PC-3 (cell line): ENCODE measurements at regions not wholly inside any gene's neighbourhood (a gene's known extent, or its start where the extent isn't known, plus 50 kb on each side); places are given as distances from the start of the nearest gene placed in this dataset.

Experiments
- ATAC-seq: fragments of 200-7000 bp; cut with Tn5 transposase; 2 replicates; pipeline ENCODE4 v1.9.1; 2020; ENCODE audit warnings: mild to moderate bottlenecking, moderate library complexity
- BruUV-seq: library from RNA; stranded (reverse); fragments of 400-500 nt; replicated peaks from 2 replicates; lab custom pipeline; 2021; lab: Mats Ljungman, UMichigan
- CTCF ChIA-PET: fragments of 300-600 bp; sonication (Branson Sonifier 250); formaldehyde crosslinking; loops from one replicate; lab custom pipeline; 2022; ENCODE audit warnings: antibody characterized with exemption; lab: Charles Lee
- POLR2A ChIA-PET: fragments of 300-600 bp; sonication (Branson Sonifier 250); formaldehyde crosslinking; loops from one replicate; lab custom pipeline; 2022; ENCODE audit warnings: antibody characterized with exemption; ENCODE audit not compliant: unreplicated experiment; lab: Charles Lee
- DNase-seq: peaks from one replicate; pipeline ENCODE4 v3.0.0-alpha.2; 2015
- H2AFZ ChIP-seq: fragments of 300-600 bp; sonication (generic); 2 replicates; pipeline ENCODE4 v1.6.0; 2016; ENCODE audit warnings: antibody characterized with exemption, low read length
- H3F3A ChIP-seq: fragments of 300-600 bp; sonication (generic); one replicate; pipeline ENCODE4 v1.6.0; 2017; ENCODE audit warnings: antibody characterized with exemption, low read length, control low read depth, mild to moderate bottlenecking; ENCODE audit not compliant: unreplicated experiment
- H3K27ac ChIP-seq: fragments of 300-600 bp; sonication (generic); 2 replicates; pipeline ENCODE4 v1.5.1; 2016; ENCODE audit warnings: mild to moderate bottlenecking, low read length
- H3K27me3 ChIP-seq: fragments of 300-600 bp; sonication (generic); 2 replicates; pipeline ENCODE4 v1.6.1; 2016; ENCODE audit warnings: low read length, mixed read lengths
- H3K36me3 ChIP-seq: fragments of 300-600 bp; sonication (generic); 2 replicates; pipeline ENCODE4 v1.6.1; 2016; ENCODE audit warnings: low read depth, mixed run types, low read length, mixed read lengths
- H3K4me1 ChIP-seq: fragments of 300-600 bp; sonication (generic); 2 replicates; pipeline ENCODE4 v1.5.1; 2016; ENCODE audit warnings: low read length; ENCODE audit not compliant: insufficient read depth
- H3K4me2 ChIP-seq: fragments of 300-600 bp; sonication (generic); 2 replicates; pipeline ENCODE4 v1.6.0; 2016; ENCODE audit warnings: low read length
- H3K4me3 ChIP-seq: fragments of 300-600 bp; sonication (generic); 2 replicates; pipeline ENCODE4 v1.5.1; 2016; ENCODE audit warnings: mild to moderate bottlenecking, low read length, mixed read lengths
- H3K79me2 ChIP-seq: fragments of 300-600 bp; sonication (generic); 2 replicates; pipeline ENCODE4 v1.6.1; 2017; ENCODE audit warnings: low read length, mixed read lengths
- H3K9ac ChIP-seq: fragments of 300-600 bp; sonication (generic); 2 replicates; pipeline ENCODE4 v1.6.0; 2016; ENCODE audit warnings: mild to moderate bottlenecking, low read length
- H3K9me2 ChIP-seq: fragments of 300-600 bp; sonication (generic); replicated peaks from 2 replicates; pipeline ENCODE4 v1.6.1; 2016; ENCODE audit warnings: mixed run types, low read length, mixed read lengths
- H3K9me3 ChIP-seq: fragments of 300-600 bp; sonication (generic); 2 replicates; pipeline ENCODE4 v1.6.1; 2016; ENCODE audit warnings: low read length, mixed read lengths
- H4K20me1 ChIP-seq: fragments of 300-600 bp; sonication (generic); 2 replicates; pipeline ENCODE4 v1.6.1; 2016; ENCODE audit warnings: low read length, mixed read lengths
- CTCF ChIP-seq: fragments of 300-600 bp; sonication (generic); conservative IDR thresholded peaks from 2 replicates; pipeline ENCODE4 v1.5.1; 2017; ENCODE audit warnings: antibody characterized with exemption, low read depth, mild to moderate bottlenecking, low read length
- EZH2 ChIP-seq: fragments of 300-600 bp; sonication (generic); IDR thresholded peaks from one replicate; pipeline ENCODE4 v1.6.1; 2017; ENCODE audit warnings: antibody characterized with exemption, mild to moderate bottlenecking, low read length; ENCODE audit not compliant: unreplicated experiment
- EZH2phosphoT487 ChIP-seq: fragments of 300-600 bp; sonication (generic); IDR thresholded peaks from 2 replicates; pipeline ENCODE4 v1.6.1; 2018; ENCODE audit warnings: mild to moderate bottlenecking, antibody characterized with exemption, low read length, borderline replicate concordance
- intact Hi-C: fragments of 100-400 bp; cut with micrococcal nuclease; formaldehyde crosslinking; loops from 2 replicates; pipeline ENCODE4 v1.9.0; 2023

- no peaks in the 10 kb centered on the region for H3K9me3 ChIP-seq
- BruUV-seq, result no TSS peak
- CTCF ChIA-PET, result no interaction called here
- intact Hi-C loops, result no loop called here
- no peak overlapping the region for H3K9ac ChIP-seq
- no peaks in the 10 kb centered on the region for H3K79me2 ChIP-seq
- H3K36me3 ChIP-seq, result no peaks in the 10 kb centered on the region
- no peaks in the 10 kb centered on the region for H4K20me1 ChIP-seq
- H3K27me3 ChIP-seq, result peaks cover 16% of the 10 kb centered on the region
- no peak for TF ChIP-seq EZH2phosphoT487
- no peak for TF ChIP-seq CTCF
- TF ChIP-seq EZH2, result no peak
- H3K4me2 ChIP-seq, result no peak overlapping the region
- no peaks in the 10 kb centered on the region for H3F3A ChIP-seq
- H3K4me1 ChIP-seq, result peaks cover 6% of the 10 kb centered on the region; the same call in 1 of the 2 replicates
- H3K27ac ChIP-seq, result no peak overlapping the region
- H2AFZ ChIP-seq, result no peak overlapping the region
- no peaks in the 10 kb centered on the region for H3K9me2 ChIP-seq
- DNase-seq (no peak), ATAC-seq (no peak)
- POLR2A ChIA-PET, result no interaction called here
- no peak overlapping the region for H3K4me3 ChIP-seq
Observed at GRCh38 chr6:23633996-23634395, 492.0 kb upstream of the NRSN1 start.

GRCh38 chr6:23635150-23635549 lies 490.9 kb upstream of the NRSN1 start:
- Histone ChIP-seq H3K4me2 (no peak overlapping the region), H3K9me2 (no peaks in the 10 kb centered on the region), H3K27me3 (peaks cover 16% of the 10 kb centered on the region), H4K20me1 (no peaks in the 10 kb centered on the region), H3K4me3 (no peak overlapping the region), H3F3A (no peaks in the 10 kb centered on the region), H3K36me3 (no peaks in the 10 kb centered on the region), H3K27ac (no peak overlapping the region), H3K9me3 (no peaks in the 10 kb centered on the region), H3K9ac (no peak overlapping the region), H3K79me2 (no peaks in the 10 kb centered on the region), H2AFZ (no peak overlapping the region), H3K4me1 (peaks cover 6% of the 10 kb centered on the region; the same call in 1 of the 2 replicates)
- no TSS peak for BruUV-seq
- DNase-seq (no peak), ATAC-seq (no peak)
- TF ChIP-seq EZH2, result no peak
- no peak for TF ChIP-seq CTCF
- intact Hi-C loops, result no loop called here
- POLR2A ChIA-PET, result no interaction called here
- CTCF ChIA-PET, result no interaction called here

- Histone ChIP-seq H3K36me3 (no peaks in the 10 kb centered on the region), H3K4me2 (no peak overlapping the region), H2AFZ (no peak overlapping the region), H3F3A (no peaks in the 10 kb centered on the region), H3K9ac (no peak overlapping the region), H3K27me3 (peaks cover 19% of the 10 kb centered on the region), H3K9me2 (no peaks in the 10 kb centered on the region), H3K4me1 (peaks cover 6% of the 10 kb centered on the region; the same call in 1 of the 2 replicates), H3K27ac (no peak overlapping the region), H3K79me2 (no peaks in the 10 kb centered on the region), H3K9me3 (no peaks in the 10 kb centered on the region), H4K20me1 (no peaks in the 10 kb centered on the region), H3K4me3 (no peak overlapping the region)
- ATAC-seq (peak; percentile 88), DNase-seq (peak; percentile 68)
- no TSS peak for BruUV-seq
- ChIA-PET CTCF (interaction anchor here (0.5 kb wide), 1 partner anchor 637 kb away, joined by 10 read pairs; no protein-coding TSS in a partner anchor), POLR2A (no interaction called here)
- no peak for TF ChIP-seq EZH2phosphoT487
- no peak for TF ChIP-seq EZH2
- TF ChIP-seq CTCF, result 0 out of 2 replicates have a peak, but pooled peaks have one; percentile 32
- intact Hi-C loops, result loop anchor here (2.0 kb wide), 1 partner anchor 88 kb away; no protein-coding TSS in a partner anchor
Observed at GRCh38 chr6:23637296-23637695, 488.7 kb upstream of the NRSN1 start.
